ENCODE measurements at regions not wholly inside any gene's neighbourhood (a gene's known extent, or its start where the extent isn't known, plus 50 kb on each side); places are given as distances from the start of the nearest gene placed in this dataset.
"Not testable (repeated sequence)": the region's sequence is repeated elsewhere in the genome, so short reads cannot be mapped to it uniquely, and the experiment has no call there.

DNA sequence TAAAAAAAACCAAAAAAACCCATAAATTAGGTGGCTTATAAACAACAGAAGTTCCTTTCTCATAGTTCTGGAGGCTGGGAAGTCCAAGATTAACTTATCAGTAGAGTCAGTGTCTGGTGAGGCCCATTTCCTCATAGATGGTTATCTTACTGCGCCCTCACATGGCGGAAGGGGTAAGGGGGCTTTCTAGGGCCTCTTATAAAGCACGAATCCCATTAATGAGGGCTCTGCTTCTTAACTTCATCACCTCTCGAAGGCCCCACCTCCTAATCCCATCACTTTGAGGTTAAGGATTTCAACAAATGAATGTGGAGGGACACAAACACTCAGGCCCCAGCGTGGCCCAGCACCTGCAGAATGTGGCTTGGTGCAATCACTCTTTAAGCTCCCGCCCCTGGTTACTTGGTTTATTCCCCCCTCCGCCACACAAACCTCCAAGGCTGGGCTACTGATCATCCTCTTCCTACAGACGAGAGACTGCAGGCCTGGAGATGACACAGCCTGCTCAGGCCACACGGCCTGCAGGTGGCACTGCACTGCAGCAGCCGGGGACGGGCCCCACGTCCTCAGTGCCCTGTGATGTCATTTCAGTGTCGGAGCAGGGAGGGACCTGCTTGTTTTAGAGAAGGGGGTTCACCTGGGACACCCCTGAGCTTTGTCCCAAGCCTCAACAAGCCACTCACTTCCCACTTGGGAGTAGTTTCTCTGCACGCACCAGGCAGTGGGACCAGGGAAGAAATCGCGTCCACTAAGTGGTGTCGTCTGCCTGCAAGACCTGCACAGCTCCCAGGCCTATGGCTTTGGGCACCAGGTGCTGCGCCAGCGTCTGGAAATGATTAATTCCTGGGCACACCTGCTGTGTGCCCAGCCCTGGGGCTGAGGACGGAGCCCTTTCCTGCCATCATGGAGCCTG lies 178.5 kb downstream of the NPIPB11 start:
- TF ChIP-seq, protein P1, sequence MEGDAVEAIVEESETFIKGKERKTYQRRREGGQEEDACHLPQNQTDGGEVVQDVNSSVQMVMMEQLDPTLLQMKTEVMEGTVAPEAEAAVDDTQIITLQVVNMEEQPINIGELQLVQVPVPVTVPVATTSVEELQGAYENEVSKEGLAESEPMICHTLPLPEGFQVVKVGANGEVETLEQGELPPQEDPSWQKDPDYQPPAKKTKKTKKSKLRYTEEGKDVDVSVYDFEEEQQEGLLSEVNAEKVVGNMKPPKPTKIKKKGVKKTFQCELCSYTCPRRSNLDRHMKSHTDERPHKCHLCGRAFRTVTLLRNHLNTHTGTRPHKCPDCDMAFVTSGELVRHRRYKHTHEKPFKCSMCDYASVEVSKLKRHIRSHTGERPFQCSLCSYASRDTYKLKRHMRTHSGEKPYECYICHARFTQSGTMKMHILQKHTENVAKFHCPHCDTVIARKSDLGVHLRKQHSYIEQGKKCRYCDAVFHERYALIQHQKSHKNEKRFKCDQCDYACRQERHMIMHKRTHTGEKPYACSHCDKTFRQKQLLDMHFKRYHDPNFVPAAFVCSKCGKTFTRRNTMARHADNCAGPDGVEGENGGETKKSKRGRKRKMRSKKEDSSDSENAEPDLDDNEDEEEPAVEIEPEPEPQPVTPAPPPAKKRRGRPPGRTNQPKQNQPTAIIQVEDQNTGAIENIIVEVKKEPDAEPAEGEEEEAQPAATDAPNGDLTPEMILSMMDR (IDR thresholded peaks at IDR 0.05), result peak in 2 of 4 experiments; percentile 29 to 31
- not testable (repeated sequence) for H3K4me3 ChIP-seq, H3K9me3 ChIP-seq, H3K27me3 ChIP-seq, H3K36me3 ChIP-seq
- DNase-seq, result peak; percentile 83
- H3K4me1 ChIP-seq, result peaks cover 0 to 13% (median 4%) of the 10 kb centered on the region in 4 donors
- H3K27ac ChIP-seq, result peak overlapping the region in 1 of 4 donors; percentile 10
- WGBS, 2 donors, result 24 to 47% methylated on average over 18 to 19 of the region's 20 CpGs
- intact Hi-C loops (cut with DNase I), result loop anchor here (10.0 kb wide), 1 partner anchor 113 kb away; no protein-coding TSS in a partner anchor

DNA sequence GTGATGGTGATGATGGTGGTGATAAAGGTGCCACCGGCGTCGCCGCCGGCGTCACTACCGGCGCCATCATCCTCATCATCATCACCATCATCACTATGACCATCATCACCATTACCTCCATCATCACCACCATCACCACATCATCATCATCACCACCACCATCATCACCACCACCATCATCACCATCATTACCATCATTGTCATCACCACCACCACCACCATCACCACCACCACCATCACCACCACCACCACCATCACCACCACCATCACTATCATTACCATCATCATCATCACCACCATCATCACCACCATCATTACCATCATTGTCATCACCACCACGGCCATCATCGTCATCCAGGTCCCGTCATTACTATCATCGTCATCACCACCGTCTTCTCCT lies 179.7 kb downstream of the NPIPB11 start:
- H3K4me3 ChIP-seq, result no peak overlapping the region
- intact Hi-C loops (cut with DNase I), result loop anchor here (10.0 kb wide), 1 partner anchor 112 kb away; no protein-coding TSS in a partner anchor
- H3K36me3 ChIP-seq, result no peaks in the 10 kb centered on the region
- no peaks in the 10 kb centered on the region for H3K27me3 ChIP-seq
- TF ChIP-seq POLR2A (IDR thresholded peaks at IDR 0.05) (no peak), EP300 (IDR thresholded peaks at IDR 0.05) (no peak), POLR2AphosphoS5 (IDR thresholded peaks at IDR 0.05) (no peak)
- TF ChIP-seq, protein P1 (IDR thresholded peaks at IDR 0.05), result no peak
- H3K9me3 ChIP-seq, result no peaks in the 10 kb centered on the region
- WGBS, 2 donors, result 0 to 27% methylated on average over 1 to 3 of the region's 13 CpGs
- H3K27ac ChIP-seq, result no peak overlapping the region
- DNase-seq, result no peak
- peaks cover 0 to 16% (median 9%) of the 10 kb centered on the region in 4 donors for H3K4me1 ChIP-seq

DNA sequence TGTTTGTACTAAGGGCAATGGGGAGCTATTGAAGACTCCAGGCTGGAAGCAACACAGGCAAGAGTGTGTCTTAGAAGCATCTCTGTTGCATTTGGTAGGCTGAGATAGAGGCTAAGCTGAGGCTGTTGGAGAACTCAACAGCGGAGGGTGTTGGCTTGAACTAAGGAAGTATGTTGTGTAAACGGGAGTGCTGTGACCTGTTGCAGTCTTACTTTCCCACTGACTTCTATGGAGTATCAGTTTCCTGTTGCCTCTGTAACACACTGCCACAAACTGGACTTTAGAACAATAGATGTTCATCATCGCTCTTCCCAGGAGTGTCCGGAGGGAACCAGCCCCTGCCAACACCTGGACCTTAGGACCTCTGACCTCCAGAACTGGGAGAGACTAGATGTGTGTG lies 181.8 kb downstream of the NPIPB11 start:
- intact Hi-C loops (cut with DNase I), result loop anchor here (10.0 kb wide), 1 partner anchor 110 kb away; no protein-coding TSS in a partner anchor
- H3K36me3 ChIP-seq, DNase-seq, H3K9me3 ChIP-seq, H3K27me3 ChIP-seq, H3K27ac ChIP-seq, H3K4me3 ChIP-seq: not testable (repeated sequence)
- WGBS, 2 donors, result 71 to 74% methylated on average over 4 of the region's 4 CpGs
- H3K4me1 ChIP-seq, result peaks cover 0 to 30% (median 24%) of the 10 kb centered on the region in 4 donors

DNA sequence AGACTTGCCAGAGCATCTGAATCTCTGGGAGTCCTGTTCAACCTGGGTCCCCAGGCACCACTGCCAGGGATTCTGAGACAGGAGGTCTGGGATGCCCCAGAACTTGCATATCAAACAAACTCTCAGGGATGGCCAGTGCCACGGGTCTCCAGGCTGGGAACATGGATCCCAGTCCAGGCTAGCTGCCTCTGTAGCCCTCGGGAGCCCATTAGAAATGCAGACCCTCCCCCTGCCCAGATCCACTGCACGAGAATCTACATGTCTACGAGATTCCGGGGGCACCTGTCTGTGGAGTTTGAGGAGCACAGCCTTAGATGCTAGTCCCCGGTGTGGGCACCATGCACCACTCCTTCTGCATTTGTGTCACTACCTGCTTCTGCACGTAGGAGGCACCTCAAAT lies 183.9 kb downstream of the NPIPB11 start:
- H3K27ac ChIP-seq, H3K4me3 ChIP-seq, H3K9me3 ChIP-seq, H3K27me3 ChIP-seq, H3K36me3 ChIP-seq: not testable (repeated sequence)
- WGBS, 2 donors, result 93 to 94% methylated on average over 6 to 7 of the region's 7 CpGs
- peak; percentile 24 for DNase-seq
- intact Hi-C loops (cut with DNase I), result loop anchor here (10.0 kb wide), 1 partner anchor 108 kb away; no protein-coding TSS in a partner anchor
- peaks cover 0 to 27% (median 23%) of the 10 kb centered on the region in 4 donors for H3K4me1 ChIP-seq

DNA sequence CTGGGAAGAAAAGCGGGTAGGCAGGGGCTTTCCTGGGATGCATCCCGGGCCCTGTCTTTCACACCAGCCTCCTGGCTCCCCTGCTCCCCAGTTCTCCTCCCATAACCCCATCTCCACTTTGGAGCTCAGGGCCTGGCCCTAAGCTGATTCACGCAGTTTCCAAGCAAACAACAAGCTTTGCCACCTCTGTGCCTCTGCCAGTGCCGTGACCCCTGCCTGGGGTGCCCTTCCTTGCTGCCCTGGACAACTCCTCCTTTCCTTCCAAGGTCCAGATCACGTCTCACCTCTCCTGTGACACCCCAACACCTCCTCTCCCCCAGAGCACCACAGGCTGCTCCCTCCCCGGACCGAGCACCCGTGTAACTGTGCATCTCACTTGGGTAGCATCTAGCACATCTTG lies 184.5 kb downstream of the NPIPB11 start:
- intact Hi-C loops (cut with DNase I), result loop anchor here (10.0 kb wide), 1 partner anchor 107 kb away; no protein-coding TSS in a partner anchor

DNA sequence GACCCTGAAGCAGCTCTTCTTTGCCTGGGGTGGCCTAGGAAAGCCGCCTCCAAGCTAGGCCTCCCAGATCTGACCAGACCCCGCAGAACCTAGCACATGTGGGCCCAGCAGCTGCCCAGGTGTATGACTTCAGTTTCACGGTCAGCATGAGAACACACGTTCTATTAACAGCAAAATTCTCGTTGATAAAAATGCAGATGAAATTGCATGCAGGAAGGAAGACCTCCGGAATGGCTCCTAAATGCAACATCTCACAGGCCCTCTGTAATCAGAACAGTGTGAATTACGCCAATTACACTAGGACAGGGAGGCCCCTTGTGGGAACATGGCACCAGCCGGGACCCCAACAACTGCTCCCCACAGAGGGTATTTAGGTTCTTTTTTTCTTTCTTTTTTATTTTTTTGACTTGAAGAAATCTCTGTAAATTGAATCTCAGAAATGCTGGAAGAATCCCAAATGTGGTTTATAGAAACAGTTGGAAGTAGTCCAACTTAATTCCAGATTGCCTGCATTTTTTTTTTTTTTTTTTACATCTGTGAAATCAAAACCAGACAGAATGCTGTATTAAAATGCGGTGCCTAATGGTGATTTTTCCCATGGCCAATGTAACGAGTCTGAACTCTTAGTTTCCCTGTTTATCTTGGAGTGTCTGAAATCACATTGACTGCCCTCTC lies 185.1 kb downstream of the NPIPB11 start:
- intact Hi-C loops (cut with DNase I), result loop anchor here (10.0 kb wide), 1 partner anchor 107 kb away; no protein-coding TSS in a partner anchor
- H3K27ac ChIP-seq, result peak overlapping the region; percentile 65 to 85 (median 76)

More for the DNA sequence above, 184.5 kb downstream of the NPIPB11 start:
- peaks cover 0 to 27% (median 23%) of the 10 kb centered on the region in 4 donors for H3K4me1 ChIP-seq
- H3K27ac ChIP-seq, result peak overlapping the region in 3 of 4 donors; percentile 76 to 85 (median 77)
- not testable (repeated sequence) for H3K27me3 ChIP-seq, H3K9me3 ChIP-seq, H3K36me3 ChIP-seq, H3K4me3 ChIP-seq
- WGBS, 2 donors, result 86 to 90% methylated on average over 8 of the region's 8 CpGs
- DNase-seq, result peak; percentile 24

DNA sequence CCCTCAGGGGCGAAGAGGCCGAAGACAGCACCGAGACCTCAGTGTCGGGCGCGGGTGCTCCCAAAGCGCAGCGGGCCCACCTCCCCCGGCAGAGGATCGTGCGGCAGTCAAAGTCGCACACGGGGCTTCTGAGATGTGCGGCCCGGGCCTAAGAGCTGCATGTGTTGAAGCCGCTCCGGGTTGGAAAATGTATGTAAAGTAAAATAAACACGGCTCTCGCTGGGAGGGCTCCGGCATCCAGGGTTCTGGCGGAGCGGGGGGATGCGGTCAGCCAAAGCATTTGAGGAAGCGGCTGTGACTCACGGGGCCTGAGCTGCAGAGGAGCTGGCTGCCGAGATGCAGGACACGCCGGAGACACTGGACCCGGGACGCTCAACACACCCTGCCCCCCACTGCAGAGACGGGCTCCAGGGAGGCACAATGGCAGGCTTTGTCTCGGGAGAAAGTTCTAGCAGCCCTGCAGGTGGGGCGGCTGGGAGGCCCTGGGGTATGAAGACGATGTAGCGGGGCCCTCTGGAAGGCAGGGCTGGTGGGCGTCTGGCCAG lies 185.8 kb downstream of the NPIPB11 start:
- H3K36me3 ChIP-seq, H3K9me3 ChIP-seq, H3K27me3 ChIP-seq: not testable (repeated sequence)
- Histone ChIP-seq H3K27ac (peak overlapping the region; percentile 65 to 85 (median 76)), H3K4me1 (peaks cover 0 to 27% (median 23%) of the 10 kb centered on the region in 4 donors), H3K4me3 (peak overlapping the region in 3 of 4 donors; percentile 20 to 25 (median 22))
- WGBS, 2 donors, result 71 to 82% methylated on average over 30 to 31 of the region's 36 CpGs
- DNase-seq, result peak; percentile 65
- intact Hi-C loops (cut with DNase I), result loop anchor here (10.0 kb wide), 1 partner anchor 106 kb away; no protein-coding TSS in a partner anchor

More for the DNA sequence above, 185.1 kb downstream of the NPIPB11 start:
- peaks cover 0 to 27% (median 23%) of the 10 kb centered on the region in 4 donors for H3K4me1 ChIP-seq
- WGBS, 2 donors, result 80 to 85% methylated on average over 10 of the region's 10 CpGs
- peak; percentile 38 for DNase-seq
- H3K36me3 ChIP-seq, H3K9me3 ChIP-seq, H3K4me3 ChIP-seq, H3K27me3 ChIP-seq: not testable (repeated sequence)

Data from sigmoid colon (tissue), 6 donors.